GM20000 (cell line): ENCODE measurements at regions not wholly inside any gene's neighbourhood (a gene's known extent, or its start where the extent isn't known, plus 50 kb on each side); places are given as distances from the start of the nearest gene placed in this dataset.

ENCODE experiments used
- DNase-seq: peaks from one replicate; pipeline ENCODE4 v3.0.0; 2012; ENCODE audit warnings: low spot score
- TF ChIP-seq, protein P1 (sequence below): IDR thresholded peaks from 2 replicates; pipeline ENCODE4 v1.5.1; 2012; ENCODE audit warnings: mild to moderate bottlenecking, control low read depth; ENCODE audit errors: extremely low read depth, missing control alignments

- TF ChIP-seq, protein P1, sequence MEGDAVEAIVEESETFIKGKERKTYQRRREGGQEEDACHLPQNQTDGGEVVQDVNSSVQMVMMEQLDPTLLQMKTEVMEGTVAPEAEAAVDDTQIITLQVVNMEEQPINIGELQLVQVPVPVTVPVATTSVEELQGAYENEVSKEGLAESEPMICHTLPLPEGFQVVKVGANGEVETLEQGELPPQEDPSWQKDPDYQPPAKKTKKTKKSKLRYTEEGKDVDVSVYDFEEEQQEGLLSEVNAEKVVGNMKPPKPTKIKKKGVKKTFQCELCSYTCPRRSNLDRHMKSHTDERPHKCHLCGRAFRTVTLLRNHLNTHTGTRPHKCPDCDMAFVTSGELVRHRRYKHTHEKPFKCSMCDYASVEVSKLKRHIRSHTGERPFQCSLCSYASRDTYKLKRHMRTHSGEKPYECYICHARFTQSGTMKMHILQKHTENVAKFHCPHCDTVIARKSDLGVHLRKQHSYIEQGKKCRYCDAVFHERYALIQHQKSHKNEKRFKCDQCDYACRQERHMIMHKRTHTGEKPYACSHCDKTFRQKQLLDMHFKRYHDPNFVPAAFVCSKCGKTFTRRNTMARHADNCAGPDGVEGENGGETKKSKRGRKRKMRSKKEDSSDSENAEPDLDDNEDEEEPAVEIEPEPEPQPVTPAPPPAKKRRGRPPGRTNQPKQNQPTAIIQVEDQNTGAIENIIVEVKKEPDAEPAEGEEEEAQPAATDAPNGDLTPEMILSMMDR: no peak
These were observed 280.2 kb downstream of the ADGRA3 start for GRCh38 chr4:22235698-22236097.

GRCh38 chr4:22233230-22233629 lies 282.6 kb downstream of the ADGRA3 start:
- TF ChIP-seq, protein P1: no peak

More at GRCh38 chr4:22235698-22236097, 280.2 kb downstream of the ADGRA3 start:
- DNase-seq: no peak

DNA sequence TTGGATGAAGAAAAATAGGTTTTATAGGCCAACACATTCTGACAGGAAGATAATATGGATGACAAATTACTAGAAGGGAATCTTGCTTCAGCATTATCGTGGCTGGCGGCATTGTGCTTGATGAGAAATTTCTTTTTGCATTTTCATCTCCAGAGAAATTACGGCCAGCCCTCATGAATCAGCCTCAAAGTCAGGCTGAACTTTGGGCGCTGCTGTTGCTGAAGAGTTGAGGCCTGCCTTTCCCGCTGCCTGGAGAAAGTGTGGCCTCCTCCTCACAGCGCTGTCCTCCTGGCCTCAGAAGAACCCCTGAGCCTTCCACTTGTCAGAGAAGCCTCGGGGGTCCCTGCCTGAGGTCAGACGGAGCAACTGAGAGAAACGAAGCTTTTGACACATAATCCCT lies 272.4 kb upstream of the KCNIP4 start:
- no peak for DNase-seq
- TF ChIP-seq, protein P1: no peak

More at GRCh38 chr4:22233230-22233629, 282.6 kb downstream of the ADGRA3 start:
- DNase-seq: no peak

DNA sequence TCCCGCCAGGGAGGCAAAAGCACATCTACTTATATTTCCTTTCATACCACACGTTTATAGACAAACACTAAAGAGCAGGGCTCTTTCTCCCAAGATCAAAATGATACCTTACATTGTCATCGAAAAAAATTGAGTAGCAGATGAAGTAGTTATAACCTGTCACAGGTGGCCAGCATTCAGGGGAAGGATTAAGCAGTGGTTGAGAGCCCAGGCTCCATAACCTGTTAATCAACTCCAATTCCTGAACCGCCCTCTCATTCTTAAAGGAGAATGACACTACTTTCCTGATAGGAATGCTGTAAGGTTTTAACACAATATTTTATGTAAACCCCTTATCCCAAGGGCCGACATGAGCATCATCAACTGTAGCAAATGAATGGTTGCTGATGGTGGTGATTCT lies 268.9 kb upstream of the KCNIP4 start:
- DNase-seq: no peak
- TF ChIP-seq, protein P1: no peak

- DNase-seq: no peak
- TF ChIP-seq, protein P1: no peak
These were observed 267.7 kb upstream of the KCNIP4 start for GRCh38 chr4:22216278-22216677.

- TF ChIP-seq, protein P1: no peak
- DNase-seq: no peak
These were observed 266.5 kb upstream of the KCNIP4 start for GRCh38 chr4:22215084-22215483.

DNA sequence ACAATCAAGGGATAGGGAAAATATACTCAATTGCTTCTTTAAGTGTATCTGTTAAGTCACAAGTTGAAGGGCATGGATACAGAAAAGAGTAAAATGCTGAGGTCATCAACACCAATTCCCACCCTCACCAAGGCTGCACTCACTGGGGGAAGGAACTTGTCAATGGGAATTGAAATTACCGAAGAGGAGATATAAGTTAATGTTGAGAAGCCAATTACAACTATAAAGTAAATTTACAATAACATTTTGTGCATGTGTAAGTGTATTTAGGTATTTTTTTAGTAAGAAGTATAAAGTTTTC lies 255.1 kb upstream of the KCNIP4 start:
- DNase-seq: no peak
- TF ChIP-seq, protein P1: no peak
